ENCODE measurements at regions not wholly inside any gene's neighbourhood (a gene's known extent, or its start where the extent isn't known, plus 50 kb on each side); places are given as distances from the start of the nearest gene placed in this dataset.

GRCh38 chr5:123709422-123709821 lies 197.4 kb downstream of the CSNK1G3 start:
- Histone ChIP-seq H3K36me3 (ENCODE audit: control insufficient read depth, insufficient read depth, low read length) (no peaks in the 10 kb centered on the region), H3K4me3 (ENCODE audit: low read depth, low read length) (no peak overlapping the region), H3K27me3 (ENCODE audit: control insufficient read depth, insufficient read depth, low read length) (no peaks in the 10 kb centered on the region)
- no peak for TF ChIP-seq CTCF (IDR thresholded peaks at IDR 0.05; ENCODE audit: insufficient read depth, low read depth, low read length)
- ChIA-PET POLR2A (no interaction called here), CTCF (interaction anchor here (1.1 kb wide), 1 partner anchor 42 kb away, joined by 3 read pairs; no protein-coding TSS in a partner anchor)
- DNase-seq (ENCODE audit: low read depth), result no peak

GRCh38 chr5:123708074-123708806 lies 196.3 kb downstream of the CSNK1G3 start:
- peak; percentile 87 for DNase-seq (ENCODE audit: low read depth)
- CTCF ChIA-PET, result no interaction called here
- no peak for TF ChIP-seq CTCF (IDR thresholded peaks at IDR 0.05; ENCODE audit: insufficient read depth, low read depth, low read length)
- H3K27me3 ChIP-seq (ENCODE audit: control insufficient read depth, insufficient read depth, low read length), result no peaks in the 10 kb centered on the region
- no peaks in the 10 kb centered on the region for H3K36me3 ChIP-seq (ENCODE audit: control insufficient read depth, insufficient read depth, low read length)
- no peak overlapping the region for H3K4me3 ChIP-seq (ENCODE audit: low read depth, low read length)
- POLR2A ChIA-PET, result interaction anchor here (0.5 kb wide), 1 partner anchor 71 kb away, joined by 3 read pairs; no protein-coding TSS in a partner anchor

- Histone ChIP-seq H3K36me3 (ENCODE audit: control insufficient read depth, insufficient read depth, low read length) (no peaks in the 10 kb centered on the region), H3K4me3 (ENCODE audit: low read depth, low read length) (no peak overlapping the region), H3K27me3 (ENCODE audit: control insufficient read depth, insufficient read depth, low read length) (no peaks in the 10 kb centered on the region)
- no peak for DNase-seq (ENCODE audit: low read depth)
- ChIA-PET POLR2A (no interaction called here), CTCF (no interaction called here)
- no peak for TF ChIP-seq CTCF (IDR thresholded peaks at IDR 0.05; ENCODE audit: insufficient read depth, low read depth, low read length)
Measured at GRCh38 chr5:123706531-123706930, 194.6 kb downstream of the CSNK1G3 start.

- H3K4me3 ChIP-seq (ENCODE audit: low read depth, low read length), result no peak overlapping the region
- DNase-seq (ENCODE audit: low read depth), result peak; percentile 24
- CTCF ChIA-PET, result no interaction called here
- no peak for TF ChIP-seq CTCF (IDR thresholded peaks at IDR 0.05; ENCODE audit: insufficient read depth, low read depth, low read length)
- H3K27me3 ChIP-seq (ENCODE audit: control insufficient read depth, insufficient read depth, low read length), result no peaks in the 10 kb centered on the region
- POLR2A ChIA-PET, result no interaction called here
- H3K36me3 ChIP-seq (ENCODE audit: control insufficient read depth, insufficient read depth, low read length), result no peaks in the 10 kb centered on the region
Measured at GRCh38 chr5:123705741-123706140, 193.8 kb downstream of the CSNK1G3 start.

GRCh38 chr5:123701511-123702200 lies 189.7 kb downstream of the CSNK1G3 start:
- no peaks in the 10 kb centered on the region for H3K36me3 ChIP-seq (ENCODE audit: control insufficient read depth, insufficient read depth, low read length)
- ChIA-PET CTCF (no interaction called here), POLR2A (no interaction called here)
- H3K27me3 ChIP-seq (ENCODE audit: control insufficient read depth, insufficient read depth, low read length), result no peaks in the 10 kb centered on the region
- DNase-seq (ENCODE audit: low read depth), result no peak
- no peak overlapping the region for H3K4me3 ChIP-seq (ENCODE audit: low read depth, low read length)
- TF ChIP-seq CTCF (IDR thresholded peaks at IDR 0.05; ENCODE audit: insufficient read depth, low read depth, low read length), result no peak
